GM18507 (cell line): ENCODE measurements at regions not wholly inside any gene's neighbourhood (a gene's known extent, or its start where the extent isn't known, plus 50 kb on each side); places are given as distances from the start of the nearest gene placed in this dataset.

Experiments used
- DNase-seq: peaks from one replicate; pipeline ENCODE4 v3.0.0; 2011; ENCODE audit warnings: low read depth; ENCODE audit not compliant: insufficient read length; ENCODE audit errors: extremely low spot score
- FAIRE-seq: peaks from 2 replicates; lab custom pipeline; 2011; peaks lifted over from hg19 to GRCh38; lab: Jason Lieb, UNC

DNA sequence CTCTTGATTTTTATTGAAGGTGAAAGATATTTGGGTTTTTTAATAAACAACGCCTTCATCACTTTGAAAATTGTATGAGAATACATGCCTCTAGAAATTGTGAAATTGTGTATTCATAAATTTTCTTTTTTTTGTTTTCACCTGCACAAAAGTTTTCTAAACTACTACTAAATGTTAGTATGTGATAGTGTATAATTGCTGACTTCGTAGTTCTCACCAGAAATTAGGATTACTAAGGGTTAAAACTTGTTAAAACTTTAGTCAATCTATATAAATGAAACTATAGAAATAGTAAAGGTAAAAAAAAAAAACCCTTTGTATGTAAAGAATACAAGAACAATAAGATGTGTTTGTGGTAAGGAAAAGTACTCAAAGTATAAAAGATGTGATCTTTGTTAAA, 496.5 kb upstream of the ATP2B1 start:
- DNase-seq (no peak), FAIRE-seq (no peak)

DNA sequence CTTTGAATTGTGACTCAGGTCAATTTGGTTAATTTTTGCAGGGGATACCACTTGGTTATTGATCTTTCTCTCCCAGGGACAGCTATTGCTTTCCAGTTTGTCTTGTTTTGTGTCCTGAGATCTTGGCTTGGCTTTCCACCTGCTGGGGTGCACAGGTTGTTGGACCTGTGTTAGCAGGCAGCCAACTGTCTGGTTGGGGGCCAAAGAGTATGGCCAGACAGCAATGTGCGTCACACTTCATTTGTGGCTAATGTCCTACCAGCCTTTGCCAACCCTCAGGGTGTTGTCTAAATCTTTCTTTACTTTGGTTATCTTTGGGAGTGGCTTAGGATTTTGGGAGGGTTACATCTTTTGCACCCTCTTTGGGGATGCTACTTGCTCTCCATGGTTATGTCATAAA, 494.9 kb upstream of the ATP2B1 start:
- DNase-seq (no peak), FAIRE-seq (no peak)

DNA sequence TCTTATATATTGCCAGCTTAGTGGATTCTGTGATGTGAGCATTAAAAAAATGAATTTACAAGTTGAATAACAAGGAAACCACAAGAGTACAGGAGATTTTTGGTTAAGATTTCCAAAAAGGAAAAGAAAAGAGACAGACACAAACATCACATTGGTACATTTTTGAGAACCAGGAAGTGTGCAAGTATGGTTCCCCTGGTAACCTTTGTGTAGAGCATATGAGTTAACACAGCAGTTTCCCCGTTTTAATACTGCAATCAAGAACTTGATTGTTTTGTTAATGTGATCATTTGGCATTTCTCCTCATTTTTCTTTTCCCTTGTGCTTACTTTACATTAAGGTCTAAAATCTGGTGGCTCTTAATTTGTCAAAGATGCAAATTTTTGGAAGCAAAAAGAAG, 490.4 kb upstream of the ATP2B1 start:
- DNase-seq (no peak), FAIRE-seq (no peak)

DNA sequence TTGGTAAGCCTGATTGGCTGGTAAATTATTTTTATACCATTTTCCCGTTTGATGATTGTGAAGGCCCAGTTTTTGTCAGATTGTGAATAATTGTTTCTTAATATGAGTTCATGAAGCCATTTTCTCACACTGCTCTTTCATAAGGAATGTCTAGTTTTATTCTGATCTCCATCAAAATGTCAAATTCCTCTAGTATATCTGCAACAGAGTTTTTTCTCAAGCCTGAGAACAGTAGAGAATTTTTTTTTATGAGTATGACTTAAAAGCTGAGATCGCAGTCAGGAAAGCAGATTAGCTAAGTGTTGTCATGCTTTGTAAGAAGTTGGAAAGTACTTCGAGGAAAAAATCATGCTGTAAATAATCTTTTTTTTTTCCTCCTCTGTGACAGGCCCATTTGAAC, 484.9 kb upstream of the ATP2B1 start:
- FAIRE-seq (no peak), DNase-seq (no peak)

DNA sequence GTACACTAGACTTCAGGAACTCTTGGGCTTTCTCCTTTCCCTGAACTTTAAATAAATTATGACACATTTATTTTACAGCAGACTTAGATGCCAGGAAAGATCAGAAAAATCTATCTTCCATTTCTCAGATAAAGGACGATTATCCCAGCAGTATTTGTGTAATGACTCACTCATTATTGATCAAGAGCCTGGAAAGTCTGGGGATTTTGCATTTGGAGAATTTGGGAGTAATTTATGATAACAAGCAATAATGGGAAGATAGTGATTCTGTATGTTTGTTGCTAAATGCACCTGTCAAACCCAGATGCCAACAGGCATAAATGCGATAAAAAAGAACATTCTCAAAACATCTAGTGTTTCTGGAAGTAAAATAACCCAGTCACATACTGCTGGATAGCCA, 480.2 kb upstream of the ATP2B1 start:
- FAIRE-seq (no peak), DNase-seq (no peak)

DNA sequence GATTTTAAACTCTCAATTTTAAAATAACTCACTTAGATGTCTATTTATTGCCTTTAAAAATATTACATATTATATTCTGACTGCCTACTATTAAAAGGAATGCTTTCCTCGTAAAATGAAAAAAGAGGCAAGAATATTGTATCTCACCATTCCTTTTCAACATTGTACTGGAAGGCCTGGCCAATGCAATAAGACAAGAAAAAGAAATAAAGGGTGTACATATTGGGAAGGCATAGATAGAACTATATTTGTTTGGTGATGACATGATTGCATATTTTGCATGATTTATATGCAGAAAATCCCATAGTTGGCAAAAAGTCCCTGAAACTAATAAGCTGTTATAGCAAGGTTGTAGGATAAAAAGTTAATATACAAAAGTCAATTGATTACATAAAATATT, 474.6 kb upstream of the ATP2B1 start:
- DNase-seq (no peak), FAIRE-seq (no peak)

DNA sequence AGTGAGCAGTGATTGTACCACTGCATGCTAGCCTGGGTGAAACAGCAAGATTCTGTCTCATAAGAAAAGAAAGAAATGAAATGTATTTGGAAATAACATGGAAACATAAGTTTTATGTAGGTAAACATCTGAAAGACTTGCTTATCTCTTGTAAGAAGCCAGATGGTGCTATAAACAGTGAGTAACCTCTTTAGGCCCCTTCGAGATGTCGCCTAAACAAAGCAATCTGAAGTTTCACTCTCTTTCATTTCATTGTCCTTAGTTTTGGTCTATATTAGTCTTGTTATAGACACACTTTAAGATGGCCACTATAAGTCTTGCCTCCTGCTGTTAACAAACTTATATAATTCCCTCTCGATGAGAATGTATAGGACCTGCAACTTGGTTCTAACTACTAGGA, 472.6 kb upstream of the ATP2B1 start:
- FAIRE-seq (no peak), DNase-seq (no peak)

DNA sequence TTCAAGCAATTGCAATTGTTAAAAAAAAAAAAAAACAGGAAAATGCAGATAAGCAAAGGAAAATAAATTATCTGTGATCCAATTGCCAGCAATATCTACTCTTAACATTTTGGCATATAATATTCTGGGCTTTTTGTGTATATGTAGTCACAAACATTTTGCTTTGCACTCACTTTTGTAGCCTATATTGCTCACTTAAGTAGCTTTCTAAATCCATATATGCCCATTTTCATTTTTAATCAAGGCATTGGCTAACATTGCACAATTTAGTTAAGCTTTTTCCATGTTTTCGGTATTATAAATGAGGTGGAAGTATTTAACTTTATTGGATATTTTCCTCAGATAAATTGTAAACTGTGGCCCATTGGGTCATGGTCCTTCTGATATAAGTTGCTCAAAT, 466.3 kb upstream of the ATP2B1 start:
- FAIRE-seq (no peak), DNase-seq (no peak)

DNA sequence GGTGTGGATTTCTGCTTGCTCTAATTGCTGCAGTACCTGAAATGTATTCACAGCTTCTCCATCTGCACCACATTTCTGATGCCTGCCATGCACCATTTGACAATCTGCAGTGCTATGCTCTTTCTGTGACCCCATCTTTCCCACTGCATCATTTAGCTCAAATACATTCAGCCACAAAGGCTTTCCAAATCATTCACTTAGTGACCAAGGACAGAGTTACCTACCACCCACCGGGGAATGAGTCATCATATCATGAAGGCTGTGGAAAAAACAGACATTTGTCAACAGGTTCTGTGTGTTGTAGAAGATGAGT, 465.5 kb upstream of the ATP2B1 start:
- FAIRE-seq: no peak
- DNase-seq: no peak

DNA sequence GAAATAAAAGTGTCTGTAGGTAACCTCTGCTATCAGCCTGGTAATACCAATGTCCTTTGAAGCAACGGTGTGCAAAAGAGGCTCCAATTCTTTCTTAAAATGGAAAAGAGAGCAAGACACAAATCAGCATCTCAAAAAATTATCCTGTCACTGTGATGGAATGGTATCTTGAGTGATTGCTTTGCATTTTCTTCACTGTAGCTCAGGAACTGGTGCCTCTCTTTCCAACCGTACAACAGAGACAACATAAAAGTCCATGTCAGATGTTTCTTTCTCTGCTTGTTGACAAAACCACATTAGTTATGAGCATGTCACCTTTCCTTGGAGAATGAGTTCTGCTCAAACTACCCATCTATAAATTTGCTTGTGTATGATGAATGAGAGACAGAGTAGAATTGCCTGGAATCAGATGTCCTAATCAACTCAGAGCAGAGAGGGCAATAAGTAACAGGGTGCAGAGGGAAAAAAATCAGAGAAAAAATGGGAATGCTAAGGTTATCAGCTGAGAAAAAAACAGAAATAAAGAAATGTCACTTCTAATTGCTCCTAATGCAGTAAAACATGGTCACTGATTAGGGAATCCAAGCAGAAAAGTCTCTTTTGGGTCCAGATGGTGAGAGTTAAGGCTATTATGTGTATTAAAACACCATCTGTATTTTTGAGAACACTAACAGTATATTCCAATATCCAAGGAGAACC, 465.0 kb upstream of the ATP2B1 start:
- DNase-seq: no peak

DNA sequence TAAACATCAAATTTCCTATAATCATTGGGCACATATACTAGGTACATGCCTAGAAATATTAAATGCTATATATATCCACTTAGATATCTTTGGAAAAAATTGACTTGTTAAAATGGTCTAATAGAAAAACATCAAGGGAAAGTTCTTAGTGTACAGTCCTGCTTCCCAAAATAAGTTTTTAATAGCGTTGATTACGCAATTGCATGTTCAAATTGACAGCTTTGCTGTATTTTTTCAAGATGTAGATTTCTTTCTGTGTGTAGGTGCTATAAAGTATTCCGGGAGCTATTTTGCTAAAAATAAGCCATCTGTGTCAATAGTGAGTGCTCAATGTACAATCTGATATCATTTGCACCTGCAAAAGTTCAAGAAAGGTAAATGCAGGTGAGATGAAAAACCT, 463.9 kb upstream of the ATP2B1 start:
- FAIRE-seq (no peak), DNase-seq (no peak)

More for the DNA sequence above, 465.0 kb upstream of the ATP2B1 start:
- no peak for FAIRE-seq

DNA sequence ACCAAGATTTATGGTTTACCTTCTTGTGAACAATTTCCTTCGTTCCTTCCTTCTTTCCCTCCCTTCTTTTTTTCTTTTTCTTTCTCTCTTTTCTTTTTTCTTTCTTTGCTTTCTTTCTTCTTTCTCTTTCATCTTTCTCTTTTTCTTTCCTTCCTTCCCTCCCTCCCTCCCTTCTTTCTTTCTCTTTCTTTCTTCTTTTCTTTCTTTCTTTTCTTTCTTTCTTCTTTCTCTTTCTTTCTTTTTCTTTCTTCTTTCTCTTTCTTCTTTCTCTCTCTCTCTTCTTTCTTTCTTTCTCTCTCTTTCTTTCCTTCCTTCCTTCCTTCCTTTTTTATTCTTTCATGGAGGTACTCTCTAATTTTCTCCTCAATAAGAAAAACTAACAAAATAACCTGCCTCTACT, 462.1 kb upstream of the ATP2B1 start:
- FAIRE-seq: no peak
- no peak for DNase-seq

DNA sequence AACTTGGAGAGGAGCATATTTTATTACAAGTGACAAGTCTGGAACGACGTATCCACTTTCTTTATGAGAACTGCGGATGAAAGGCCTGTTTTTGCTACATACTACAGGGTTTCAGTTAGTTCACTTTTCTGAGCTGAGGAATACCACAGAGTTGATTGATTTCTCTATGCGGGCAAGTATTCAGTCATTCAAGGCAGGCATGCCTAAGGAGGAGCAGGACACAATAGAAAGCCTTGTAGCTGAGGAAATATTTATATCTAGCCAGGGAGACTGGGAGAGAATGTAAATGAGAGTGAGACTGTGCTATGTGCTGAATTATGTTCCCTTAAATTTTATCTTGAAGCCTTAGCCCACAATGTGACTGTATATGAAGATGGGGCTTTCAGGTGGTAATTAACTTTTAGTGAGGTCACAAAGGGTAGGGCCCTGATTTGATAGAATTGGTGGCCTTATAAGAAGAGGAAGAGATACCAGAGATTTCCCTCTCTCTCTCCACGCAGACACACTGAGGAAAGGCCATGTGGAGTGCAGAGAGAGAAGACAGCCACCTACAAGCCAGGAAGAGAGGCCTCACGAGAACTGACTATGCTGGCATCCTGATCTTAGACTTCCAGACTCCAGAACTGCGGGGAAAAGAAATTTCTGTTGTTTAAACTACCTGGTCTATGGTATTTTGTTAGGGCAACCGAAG, 459.0 kb upstream of the ATP2B1 start:
- FAIRE-seq: no peak
- no peak for DNase-seq

DNA sequence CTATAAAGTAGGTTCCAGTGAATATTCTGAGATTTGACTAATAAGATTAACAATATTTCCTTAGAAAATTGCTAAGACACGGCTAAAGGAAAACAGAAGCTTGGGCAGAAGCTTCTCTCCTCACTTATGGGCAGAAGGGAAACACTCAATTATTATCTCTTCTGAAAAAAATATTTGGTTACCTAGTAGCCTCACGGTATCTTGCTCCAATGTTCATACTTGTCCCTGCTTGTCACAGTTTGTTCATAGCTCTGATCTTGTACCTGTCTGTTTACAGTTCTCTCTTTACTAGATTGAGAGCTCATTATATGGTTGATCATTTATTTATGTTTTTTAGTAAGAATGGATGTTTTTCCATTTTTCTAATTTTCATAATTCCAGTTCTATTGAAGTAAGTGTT, 458.0 kb upstream of the ATP2B1 start:
- DNase-seq (no peak), FAIRE-seq (no peak)

DNA sequence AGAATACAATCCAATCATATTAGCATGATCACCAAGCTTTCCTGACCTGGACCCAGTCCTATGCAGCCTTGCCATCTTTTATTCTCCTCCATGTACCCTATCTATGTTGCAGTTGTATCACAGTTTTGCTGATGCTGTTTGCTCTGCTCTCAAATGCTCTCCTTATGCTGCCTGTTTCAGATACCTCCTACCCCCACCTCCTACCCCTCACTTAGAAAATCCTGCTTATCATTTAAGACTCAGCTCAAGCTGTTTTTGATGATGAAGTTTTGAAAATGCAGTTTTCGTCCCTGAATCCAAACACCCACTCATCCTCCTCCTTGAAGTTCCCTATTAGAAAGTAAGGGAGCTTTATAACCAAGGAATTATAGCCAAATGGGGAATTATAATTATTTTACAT, 457.4 kb upstream of the ATP2B1 start:
- FAIRE-seq (no peak), DNase-seq (no peak)

DNA sequence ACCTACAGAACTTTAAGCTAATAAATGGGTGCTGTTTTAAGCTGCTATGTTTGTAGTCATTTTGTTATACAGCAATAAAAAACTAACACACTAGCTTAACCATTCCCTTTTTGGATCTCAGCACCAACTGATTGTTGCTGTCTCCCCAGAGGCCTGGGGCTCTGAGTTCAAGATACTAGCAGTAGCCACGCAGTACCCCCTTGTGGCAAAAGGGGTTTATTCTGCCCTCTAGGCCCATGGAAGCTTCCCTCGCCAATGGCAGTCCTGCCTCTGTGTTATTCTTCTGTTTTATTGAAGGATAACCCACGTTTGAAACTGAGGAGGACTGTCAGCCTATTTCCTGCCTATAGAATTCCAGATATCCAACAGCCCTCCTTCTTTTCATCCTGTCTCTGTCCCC, 455.3 kb upstream of the ATP2B1 start:
- FAIRE-seq: no peak

DNA sequence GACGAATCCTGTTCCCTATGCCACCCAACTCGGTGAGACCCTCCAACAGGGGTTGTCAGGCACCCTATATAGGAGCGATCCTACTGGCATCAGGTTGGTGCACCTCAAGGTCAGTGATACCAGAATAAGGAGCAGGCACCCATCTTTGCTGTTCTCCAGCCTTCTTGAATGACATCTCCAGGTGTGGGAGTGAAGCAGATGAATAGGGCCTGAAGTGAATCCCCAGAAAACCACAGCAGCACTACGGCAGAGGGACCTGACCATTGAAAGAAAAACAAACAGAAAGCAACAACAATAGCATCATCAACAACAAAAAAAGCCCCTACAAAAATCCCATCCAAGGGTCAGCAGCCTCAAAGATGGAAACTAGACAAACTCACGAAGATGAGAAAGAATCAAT, 445.2 kb upstream of the ATP2B1 start:
- no peak for DNase-seq

More for the DNA sequence above, 455.3 kb upstream of the ATP2B1 start:
- no peak for DNase-seq

DNA sequence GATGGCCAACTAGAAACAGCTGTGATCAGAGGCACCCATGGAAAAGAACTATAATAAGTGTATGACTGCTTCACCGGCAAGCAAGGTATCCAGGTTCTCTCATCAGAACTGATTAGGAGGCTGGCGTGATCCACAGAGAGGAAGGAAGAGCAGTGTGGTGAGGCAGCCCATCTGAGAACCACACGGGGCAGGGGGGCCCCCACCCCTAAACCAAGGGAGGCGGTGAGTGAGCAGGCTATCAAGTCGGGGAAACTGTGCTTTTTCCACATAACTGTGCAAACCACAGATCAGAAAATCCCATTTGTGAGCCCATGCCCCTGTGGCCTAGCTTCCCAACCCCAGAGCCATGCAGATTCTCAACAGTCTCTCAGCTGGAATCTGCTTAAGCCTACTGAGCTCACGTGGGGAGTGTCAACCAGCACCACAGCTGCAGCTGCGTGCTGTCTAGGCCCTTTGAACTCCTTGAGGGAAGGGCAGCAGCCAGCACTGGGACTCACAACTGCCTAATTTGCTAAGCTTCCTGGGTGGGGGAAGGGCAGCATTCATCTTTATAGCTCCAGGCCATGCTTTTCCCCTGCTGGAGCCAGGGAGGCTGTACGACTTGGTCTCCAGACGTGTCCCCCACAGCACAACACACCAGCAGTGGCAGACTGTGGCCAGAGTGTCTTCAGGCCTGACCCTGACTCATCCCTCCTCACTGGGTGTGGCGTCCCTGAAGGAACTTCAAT, 444.4 kb upstream of the ATP2B1 start:
- no peak for DNase-seq
- FAIRE-seq: no peak

More for the DNA sequence above, 445.2 kb upstream of the ATP2B1 start:
- FAIRE-seq: no peak

DNA sequence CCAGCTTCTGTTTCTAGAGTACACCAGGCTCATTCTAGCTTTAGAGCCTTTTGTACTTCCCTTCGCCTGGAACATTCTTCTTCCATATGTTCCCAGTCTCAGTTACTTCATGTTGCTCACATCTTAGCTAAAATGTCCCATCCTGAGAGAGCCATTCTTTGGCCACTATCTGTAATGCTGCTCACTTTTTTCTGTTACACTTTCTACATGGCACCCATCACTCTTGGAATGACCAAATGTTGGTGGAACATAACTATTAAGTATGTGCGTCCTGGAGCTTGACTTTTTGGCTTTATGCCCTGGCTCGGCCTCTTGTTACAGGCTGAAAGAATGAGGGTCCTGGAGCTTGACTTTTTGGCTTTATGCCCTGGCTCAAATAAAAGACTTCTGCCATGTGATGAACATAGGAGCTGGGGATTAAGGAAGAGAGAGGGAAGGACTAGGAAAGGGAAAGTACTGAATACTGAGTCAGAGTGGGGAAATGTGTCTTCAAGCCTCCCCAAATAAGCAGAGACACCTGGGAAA, 442.9 kb upstream of the ATP2B1 start:
- DNase-seq (no peak), FAIRE-seq (no peak)

DNA sequence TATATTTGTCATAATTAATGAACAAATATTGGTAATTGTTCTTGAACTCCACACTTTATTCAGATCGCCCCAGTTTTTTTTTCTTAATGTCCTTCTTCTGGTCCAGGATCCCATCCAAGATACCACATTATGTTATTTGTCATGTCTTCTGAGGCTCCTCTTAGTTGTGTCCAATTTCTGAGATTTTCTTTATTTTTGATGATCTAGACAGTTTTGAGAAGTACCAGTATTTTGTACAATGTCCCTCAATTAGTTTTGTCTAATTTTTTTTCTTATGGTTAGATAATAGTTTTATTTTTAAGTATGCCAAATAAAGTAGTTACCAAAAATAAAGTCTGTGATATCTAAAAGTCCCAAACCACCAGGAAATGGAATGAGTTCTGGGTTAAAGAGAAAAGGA, 440.8 kb upstream of the ATP2B1 start:
- no peak for FAIRE-seq
- no peak for DNase-seq
